A204.1 (cell line): ENCODE measurements at regions not wholly inside any gene's neighbourhood (a gene's known extent, or its start where the extent isn't known, plus 50 kb on each side); places are given as distances from the start of the nearest gene placed in this dataset.

Experiments
- FAIRE-seq: peaks from 2 replicates; lab custom pipeline; 2012; peaks lifted over from hg19 to GRCh38; lab: Jason Lieb, UNC

- FAIRE-seq = no peak
Observed at GRCh38 chr22:47236161-47236560, 473.7 kb downstream of the TBC1D22A start.

DNA sequence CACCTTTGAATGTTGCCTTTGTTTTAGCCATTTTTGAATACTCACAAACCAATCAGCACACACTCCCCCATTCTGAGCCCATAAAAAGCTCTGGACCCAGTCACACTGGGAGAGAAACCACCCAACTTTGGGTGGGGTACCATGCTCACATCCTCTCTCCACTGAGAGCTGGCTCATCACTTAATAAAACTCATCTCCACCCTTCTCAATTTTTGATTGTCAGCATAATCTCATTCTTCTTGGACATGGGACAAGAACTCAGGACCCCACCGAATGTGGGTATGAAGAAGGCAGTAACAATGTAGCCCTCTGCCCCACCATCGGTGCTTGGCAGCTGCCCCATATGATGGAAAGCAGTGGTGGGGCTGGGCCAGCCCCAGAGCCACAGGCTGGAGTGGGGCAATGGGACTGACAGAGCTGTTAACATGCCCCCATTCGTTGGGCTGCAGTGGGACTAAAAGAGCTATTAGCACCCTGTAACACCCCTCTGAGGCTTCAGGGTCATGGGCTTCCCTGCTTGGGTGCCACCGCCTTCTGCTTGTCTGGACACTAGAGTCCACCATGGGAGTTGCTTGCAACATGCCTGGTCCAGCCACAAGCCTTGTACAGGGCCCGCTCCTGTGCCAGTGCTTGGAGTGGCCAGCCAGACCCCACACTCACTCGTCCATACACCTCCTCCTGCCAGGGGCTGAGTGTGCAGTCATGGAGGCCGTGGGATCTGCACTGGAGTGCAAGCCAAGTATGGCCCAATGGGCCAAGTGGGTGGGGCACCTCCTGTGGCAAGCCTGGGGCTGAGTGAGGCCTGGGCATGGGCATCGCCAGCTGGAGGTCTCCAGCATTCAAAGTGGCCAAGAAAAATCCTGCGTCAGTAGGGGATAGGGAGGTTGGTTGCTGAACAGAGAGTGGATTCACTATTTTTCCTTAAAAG lies 471.1 kb downstream of the TBC1D22A start:
- FAIRE-seq = no peak

GRCh38 chr22:47232753-47233152 lies 470.3 kb downstream of the TBC1D22A start:
- FAIRE-seq = no peak

GRCh38 chr22:47232197-47232596 lies 469.7 kb downstream of the TBC1D22A start:
- FAIRE-seq = no peak

DNA sequence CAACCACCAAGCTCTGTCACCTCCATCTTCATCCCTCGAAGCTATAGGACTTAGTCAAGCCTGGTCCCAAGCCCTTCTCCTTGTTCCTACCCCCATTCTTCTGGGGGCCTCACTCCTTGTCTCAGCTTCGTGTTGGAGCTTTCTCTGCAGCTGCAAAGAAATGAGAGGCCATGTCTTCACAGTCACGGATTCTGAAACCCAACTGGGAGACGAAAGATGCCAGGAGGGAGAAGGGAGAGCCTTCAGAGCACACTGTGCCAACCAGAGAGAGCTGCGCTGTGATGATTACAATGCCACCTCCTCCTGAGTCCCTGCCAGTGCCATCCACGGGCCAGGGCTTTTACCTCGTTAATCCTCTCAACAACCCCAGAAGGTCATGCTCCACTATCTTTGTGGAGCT lies 469.3 kb downstream of the TBC1D22A start:
- no peak for FAIRE-seq

GRCh38 chr22:47230741-47231140 lies 468.3 kb downstream of the TBC1D22A start:
- no peak for FAIRE-seq

- no peak for FAIRE-seq
Observed at GRCh38 chr22:47230251-47230650, 467.8 kb downstream of the TBC1D22A start.

- no peak for FAIRE-seq
Observed at GRCh38 chr22:47228767-47229166, 466.3 kb downstream of the TBC1D22A start.

GRCh38 chr22:47225931-47226633 lies 463.6 kb downstream of the TBC1D22A start:
- FAIRE-seq = no peak

DNA sequence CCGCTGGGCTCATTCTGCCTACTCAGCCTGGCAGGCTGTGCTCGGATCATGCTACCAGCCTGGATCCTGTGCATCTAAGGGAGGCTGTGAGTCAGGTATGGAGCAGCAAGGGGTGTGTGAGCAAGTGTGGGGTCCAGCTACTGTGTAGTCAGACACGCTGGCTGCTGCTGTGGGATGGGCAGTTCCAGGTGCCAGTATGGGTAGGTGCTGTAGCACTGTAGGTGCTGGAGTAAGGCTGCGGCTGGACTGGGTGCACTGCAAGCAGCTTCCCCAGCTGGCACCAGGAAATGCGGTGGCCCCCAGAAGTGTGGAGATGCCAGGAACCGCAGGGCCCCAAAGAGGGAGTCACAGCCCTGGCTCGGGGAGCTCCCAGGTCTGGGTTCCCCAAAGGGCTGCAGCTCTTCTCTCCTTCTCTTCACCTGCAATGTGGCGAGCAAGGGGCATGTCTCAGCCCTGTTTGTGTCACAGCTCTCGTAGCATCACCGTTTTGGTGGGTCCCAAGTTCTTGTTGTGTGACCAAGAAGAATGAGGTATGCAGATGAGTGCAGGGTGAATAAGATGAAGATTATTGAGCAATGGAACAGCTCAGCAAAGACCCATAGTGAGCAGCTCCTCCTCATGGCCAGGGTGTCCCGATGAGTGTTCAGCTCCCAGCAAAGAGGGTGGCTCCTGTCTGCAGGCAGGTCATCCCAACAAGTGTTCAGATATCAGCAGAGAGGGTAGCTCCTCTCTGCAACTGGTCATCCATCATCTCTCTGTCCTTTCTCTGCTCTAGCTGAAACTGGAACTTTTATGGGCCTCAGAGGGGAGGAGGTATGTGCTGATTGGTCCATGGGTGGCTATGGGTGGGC lies 462.9 kb downstream of the TBC1D22A start:
- no peak for FAIRE-seq
